ENCODE measurements at regions not wholly inside any gene's neighbourhood (a gene's known extent, or its start where the extent isn't known, plus 50 kb on each side); places are given as distances from the start of the nearest gene placed in this dataset.

- TF ChIP-seq CTCF (IDR thresholded peaks at IDR 0.05) (no peak), RAD21 (IDR thresholded peaks at IDR 0.05; ENCODE audit: low read length) (no peak), FOXJ3 (CRISPR knock-in tag; IDR thresholded peaks at IDR 0.05) (no peak), SMC3 (IDR thresholded peaks at IDR 0.05; ENCODE audit: low read depth, low read length) (no peak), POLR2AphosphoS5 (IDR thresholded peaks at IDR 0.05; ENCODE audit: low read depth, low read length) (no peak), GATA2 (CRISPR knock-in tag; IDR thresholded peaks at IDR 0.05) (no peak), JUND (IDR thresholded peaks at IDR 0.05) (no peak), SIN3A (IDR thresholded peaks at IDR 0.05; ENCODE audit: borderline replicate concordance, low read depth, low read length) (no peak)
Observed at GRCh38 chr9:75378926-75379325, 290.6 kb downstream of the OSTF1 start.
